ENCODE measurements at regions not wholly inside any gene's neighbourhood (a gene's known extent, or its start where the extent isn't known, plus 50 kb on each side); places are given as distances from the start of the nearest gene placed in this dataset.

GRCh38 chr3:105238367-105238766, 128.3 kb upstream of the ALCAM start:
- no peak overlapping the region for H3K27ac ChIP-seq (replicated peaks in 1 of 4)

GRCh38 chr3:105243076-105243475, 123.6 kb upstream of the ALCAM start:
- H3K4me3 ChIP-seq = no peak overlapping the region
- TF ChIP-seq EP300 (IDR thresholded peaks at IDR 0.05) = no peak
- no peak for TF ChIP-seq POLR2AphosphoS5 (IDR thresholded peaks at IDR 0.05)
- no peak for TF ChIP-seq CTCF (IDR thresholded peaks at IDR 0.05)
- TF ChIP-seq POLR2A (IDR thresholded peaks at IDR 0.05; ENCODE audit: low read depth) = no peak
- H3K9me3 ChIP-seq = no peaks in the 10 kb centered on the region
- H3K27me3 ChIP-seq = no peaks in the 10 kb centered on the region
- DNase-seq (ENCODE audit: extremely low spot score) = no peak
- 82% methylated on average over 2 of the region's 2 CpGs for WGBS
- H3K4me1 ChIP-seq = no peaks in the 10 kb centered on the region
- H3K36me3 ChIP-seq = no peaks in the 10 kb centered on the region
- intact Hi-C loops (cut with DNase I) = no loop called here
- H3K27ac ChIP-seq (replicated peaks in 1 of 4) = no peak overlapping the region

More at GRCh38 chr3:105238367-105238766, 128.3 kb upstream of the ALCAM start:
- intact Hi-C loops (cut with DNase I) = no loop called here
- TF ChIP-seq EP300 (IDR thresholded peaks at IDR 0.05) (no peak), POLR2A (IDR thresholded peaks at IDR 0.05; ENCODE audit: low read depth) (no peak), POLR2AphosphoS5 (IDR thresholded peaks at IDR 0.05) (no peak), CTCF (IDR thresholded peaks at IDR 0.05) (no peak)
- Histone ChIP-seq H3K36me3 (no peaks in the 10 kb centered on the region), H3K9me3 (no peaks in the 10 kb centered on the region), H3K27me3 (no peaks in the 10 kb centered on the region), H3K4me3 (no peak overlapping the region), H3K4me1 (no peaks in the 10 kb centered on the region)
- no peak for DNase-seq (ENCODE audit: extremely low spot score)
- WGBS = 81% methylated on average over 1 of the region's 1 CpG

- WGBS = 72% methylated on average over 3 of the region's 3 CpGs
- peaks cover 0 to 8% (median 0%) of the 10 kb centered on the region in 4 donors for H3K9me3 ChIP-seq
- intact Hi-C loops (cut with DNase I) = no loop called here
Observed at GRCh38 chr3:105246536-105246935, 120.2 kb upstream of the ALCAM start.

GRCh38 chr3:105253225-105253624, 113.5 kb upstream of the ALCAM start:
- Histone ChIP-seq H3K4me1 (no peaks in the 10 kb centered on the region), H3K9me3 (peaks cover 0 to 8% (median 0%) of the 10 kb centered on the region in 4 donors), H3K4me3 (no peak overlapping the region), H3K36me3 (no peaks in the 10 kb centered on the region), H3K27me3 (no peaks in the 10 kb centered on the region), H3K27ac (replicated peaks in 1 of 4) (no peak overlapping the region)
- no peak for TF ChIP-seq EP300 (IDR thresholded peaks at IDR 0.05)
- no peak for TF ChIP-seq POLR2A (IDR thresholded peaks at IDR 0.05; ENCODE audit: low read depth)
- no peak for TF ChIP-seq CTCF (IDR thresholded peaks at IDR 0.05)
- no peak for TF ChIP-seq POLR2AphosphoS5 (IDR thresholded peaks at IDR 0.05)
- 67% methylated on average over 3 of the region's 3 CpGs for WGBS
- DNase-seq (ENCODE audit: extremely low spot score) = no peak
- intact Hi-C loops (cut with DNase I) = no loop called here

More at GRCh38 chr3:105246536-105246935, 120.2 kb upstream of the ALCAM start:
- no peak for DNase-seq (ENCODE audit: extremely low spot score)
- H3K27me3 ChIP-seq = no peaks in the 10 kb centered on the region
- no peaks in the 10 kb centered on the region for H3K36me3 ChIP-seq
- TF ChIP-seq EP300 (IDR thresholded peaks at IDR 0.05) (no peak), CTCF (IDR thresholded peaks at IDR 0.05) (no peak), POLR2A (IDR thresholded peaks at IDR 0.05; ENCODE audit: low read depth) (no peak), POLR2AphosphoS5 (IDR thresholded peaks at IDR 0.05) (no peak)
- H3K4me3 ChIP-seq = no peak overlapping the region
- no peak overlapping the region for H3K27ac ChIP-seq (replicated peaks in 1 of 4)
- H3K4me1 ChIP-seq = no peaks in the 10 kb centered on the region

GRCh38 chr3:105254154-105254553, 112.6 kb upstream of the ALCAM start:
- 89% methylated on average over 2 of the region's 2 CpGs for WGBS

More at GRCh38 chr3:105254154-105254553, 112.6 kb upstream of the ALCAM start:
- H3K36me3 ChIP-seq = no peaks in the 10 kb centered on the region
- TF ChIP-seq POLR2AphosphoS5 (IDR thresholded peaks at IDR 0.05) (no peak), CTCF (IDR thresholded peaks at IDR 0.05) (no peak), POLR2A (IDR thresholded peaks at IDR 0.05; ENCODE audit: low read depth) (no peak), EP300 (IDR thresholded peaks at IDR 0.05) (no peak)
- DNase-seq (ENCODE audit: extremely low spot score) = no peak
- H3K9me3 ChIP-seq = peaks cover 0 to 8% (median 0%) of the 10 kb centered on the region in 4 donors
- intact Hi-C loops (cut with DNase I) = no loop called here
- no peak overlapping the region for H3K27ac ChIP-seq (replicated peaks in 1 of 4)
- no peaks in the 10 kb centered on the region for H3K4me1 ChIP-seq
- no peaks in the 10 kb centered on the region for H3K27me3 ChIP-seq
- no peak overlapping the region for H3K4me3 ChIP-seq
